GM12865 (cell line): ENCODE measurements at regions not wholly inside any gene's neighbourhood (a gene's known extent, or its start where the extent isn't known, plus 50 kb on each side); places are given as distances from the start of the nearest gene placed in this dataset.

ENCODE experiments used
- DNase-seq: peaks from one replicate; pipeline ENCODE4 v3.0.0; 2010; ENCODE audit warnings: low read depth
- H3K4me3 ChIP-seq: 2 replicates; pipeline ENCODE4 v1.5.1; 2011; ENCODE audit warnings: mild to moderate bottlenecking, low read depth, low read length, control low read depth
- CTCF ChIP-seq: IDR thresholded peaks from 2 replicates; pipeline ENCODE4 v1.5.1; 2011; ENCODE audit warnings: low read length, control low read depth, low read depth, inconsistent platforms; ENCODE audit not compliant: insufficient read depth; ENCODE audit errors: missing control alignments

- H3K4me3 ChIP-seq: no peak overlapping the region
- DNase-seq: no peak
- TF ChIP-seq CTCF: no peak
Observed at GRCh38 chr18:78396756-78397155, 582.9 kb upstream of the SALL3 start.

- no peak for DNase-seq
- TF ChIP-seq CTCF: no peak
- no peak overlapping the region for H3K4me3 ChIP-seq
Observed at GRCh38 chr18:78399992-78400503, 579.6 kb upstream of the SALL3 start.

- TF ChIP-seq CTCF: no peak
Observed at GRCh38 chr18:78402440-78402839, 577.2 kb upstream of the SALL3 start.

DNA sequence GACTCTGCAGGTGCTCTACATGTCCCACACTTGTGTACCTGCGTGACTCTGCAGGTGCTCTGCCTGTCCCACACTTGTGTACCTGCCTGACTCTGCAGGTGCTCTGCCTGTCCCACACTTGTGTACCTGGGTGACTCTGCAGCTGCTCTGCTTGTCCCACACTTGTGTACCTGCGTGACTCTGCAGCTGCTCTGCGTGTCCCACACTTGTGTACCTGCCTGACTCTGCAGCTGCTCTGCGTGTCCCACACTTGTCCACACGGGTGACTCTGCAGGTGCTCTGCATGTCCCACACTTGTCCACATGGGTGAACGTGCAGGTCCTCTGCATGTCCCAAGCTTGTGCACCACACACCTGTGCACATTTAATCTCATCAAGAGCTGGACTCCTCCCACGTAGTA, 576.7 kb upstream of the SALL3 start:
- H3K4me3 ChIP-seq: no peak overlapping the region
- DNase-seq: no peak
- no peak for TF ChIP-seq CTCF

More at GRCh38 chr18:78402440-78402839, 577.2 kb upstream of the SALL3 start:
- no peak overlapping the region for H3K4me3 ChIP-seq
- DNase-seq: no peak

DNA sequence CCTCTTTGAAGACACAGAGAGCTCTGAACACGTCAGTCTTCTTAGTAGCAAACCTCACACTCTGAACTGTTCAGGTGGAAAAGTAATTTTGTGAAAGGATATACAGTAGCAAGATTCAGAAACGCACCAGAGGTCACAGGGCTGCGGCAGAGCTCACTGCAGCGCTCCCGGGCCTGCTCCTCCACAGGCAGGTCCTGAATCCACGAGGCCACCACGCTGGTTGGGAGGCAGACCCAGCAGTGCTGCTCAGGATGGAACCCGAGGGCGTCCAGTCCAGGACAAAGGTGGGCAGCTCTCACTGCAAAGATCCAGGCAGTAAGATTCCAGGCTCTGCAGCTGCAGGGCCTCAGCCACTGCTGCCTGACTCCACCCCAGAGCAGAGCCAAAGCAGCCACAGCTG, 576.2 kb upstream of the SALL3 start:
- H3K4me3 ChIP-seq: no peak overlapping the region
- TF ChIP-seq CTCF: no peak
- no peak for DNase-seq

DNA sequence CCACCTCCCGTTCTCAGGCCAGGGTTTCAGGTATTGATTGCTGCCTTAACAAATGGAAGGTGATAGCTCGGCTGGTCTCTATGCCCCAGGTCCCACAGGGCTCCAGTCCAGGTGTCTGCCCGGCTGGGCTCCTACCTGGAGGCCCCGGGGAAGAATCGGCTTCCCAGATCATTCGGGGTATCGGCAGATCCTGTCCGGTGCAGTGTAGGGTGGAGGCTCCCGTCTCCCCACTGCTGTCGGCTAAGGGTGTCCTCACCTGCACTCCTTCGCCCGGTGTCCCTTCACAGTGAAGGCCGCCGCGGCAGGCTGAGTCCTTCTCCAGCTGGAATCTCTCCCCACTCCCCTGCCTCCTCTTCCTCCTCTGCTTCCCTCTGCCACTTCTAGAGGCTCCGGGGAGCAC, 573.9 kb upstream of the SALL3 start:
- no peak for TF ChIP-seq CTCF
- no peak for DNase-seq
- no peak overlapping the region for H3K4me3 ChIP-seq

DNA sequence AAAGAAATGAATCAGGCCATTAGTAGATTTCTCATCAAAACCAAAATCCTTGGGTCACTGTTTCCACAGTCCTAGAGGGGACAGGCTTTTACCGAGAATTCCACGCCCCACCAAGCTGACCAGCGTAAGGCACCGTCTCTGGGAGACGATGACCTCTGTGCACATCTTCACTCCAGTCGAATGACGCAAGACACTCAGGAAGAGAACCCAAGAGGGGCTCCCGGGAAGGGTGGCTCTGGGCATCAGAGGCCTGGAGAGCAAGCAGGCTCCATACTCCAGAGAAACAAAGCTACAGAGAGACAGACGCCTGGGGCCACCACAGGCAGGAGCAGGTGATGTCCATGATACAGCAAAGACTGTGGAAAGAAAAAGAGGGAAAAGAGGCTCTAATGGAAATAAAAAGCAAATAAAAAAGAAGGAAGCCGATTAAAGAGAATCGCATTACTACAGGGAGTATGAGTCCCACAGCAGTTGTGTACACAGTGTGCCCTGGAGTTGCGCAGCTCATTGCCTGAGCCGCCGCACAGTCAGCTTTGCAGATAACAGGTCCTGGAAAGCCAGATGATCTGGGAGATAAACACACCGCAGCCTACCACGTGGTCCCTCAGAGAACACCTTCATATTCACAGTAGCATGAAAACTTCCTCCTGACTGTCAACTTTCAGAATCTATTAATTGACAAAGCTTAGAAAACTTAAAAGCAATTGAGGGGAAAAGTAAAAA, 572.7 kb upstream of the SALL3 start:
- H3K4me3 ChIP-seq: no peak overlapping the region
- TF ChIP-seq CTCF: no peak
- DNase-seq: no peak
